RCC 7860 (cell line): ENCODE measurements at regions not wholly inside any gene's neighbourhood (a gene's known extent, or its start where the extent isn't known, plus 50 kb on each side); places are given as distances from the start of the nearest gene placed in this dataset.
"Not testable (repeated sequence)": the region's sequence is repeated elsewhere in the genome, so short reads cannot be mapped to it uniquely, and the experiment has no call there.

Experiments
- DNase-seq: peaks from one replicate; pipeline ENCODE4 v3.0.0-alpha.2; 2015; ENCODE audit warnings: low spot score
- FAIRE-seq: peaks from 2 replicates; lab custom pipeline; 2012; peaks lifted over from hg19 to GRCh38; lab: Jason Lieb, UNC

DNA sequence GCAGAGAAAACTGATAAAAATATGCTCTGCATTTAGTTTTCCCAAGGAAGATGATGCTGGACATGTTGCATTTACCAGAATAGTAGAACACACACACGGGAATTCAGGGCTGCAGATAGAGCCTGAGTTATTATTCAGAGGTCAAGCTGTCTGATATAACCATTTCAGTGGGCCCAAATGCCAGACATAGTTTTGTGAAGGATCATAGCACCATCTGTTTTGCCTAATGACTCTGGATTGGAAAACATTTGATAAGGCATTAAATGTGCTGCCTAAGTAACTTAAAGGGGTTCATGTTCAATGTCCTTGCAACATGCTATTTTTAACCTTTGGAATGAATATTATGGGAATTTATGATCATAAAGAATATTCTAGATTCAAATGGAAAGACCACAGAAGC is 666.2 kb downstream of the PRIM2 start:
- not testable (repeated sequence) for DNase-seq, FAIRE-seq

DNA sequence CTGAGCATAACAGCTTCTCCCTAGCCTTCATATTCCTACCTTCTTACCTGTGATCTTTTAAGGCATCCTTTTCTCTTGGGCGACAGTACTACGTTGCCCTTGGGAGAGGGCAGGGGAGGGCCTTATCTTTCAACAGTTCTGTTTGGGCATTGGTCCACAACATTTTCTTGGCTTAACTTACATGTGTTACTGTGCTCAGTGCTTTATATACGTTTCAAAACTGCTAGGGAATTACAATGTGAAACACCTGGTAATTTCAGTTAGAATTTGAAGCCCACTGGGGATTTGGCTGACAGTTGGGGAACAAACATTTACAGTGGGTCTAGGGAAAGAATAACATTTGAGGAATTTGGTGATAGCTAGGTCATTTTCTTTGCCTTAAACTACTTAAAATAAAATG is 667.1 kb downstream of the PRIM2 start:
- DNase-seq, FAIRE-seq: not testable (repeated sequence)

DNA sequence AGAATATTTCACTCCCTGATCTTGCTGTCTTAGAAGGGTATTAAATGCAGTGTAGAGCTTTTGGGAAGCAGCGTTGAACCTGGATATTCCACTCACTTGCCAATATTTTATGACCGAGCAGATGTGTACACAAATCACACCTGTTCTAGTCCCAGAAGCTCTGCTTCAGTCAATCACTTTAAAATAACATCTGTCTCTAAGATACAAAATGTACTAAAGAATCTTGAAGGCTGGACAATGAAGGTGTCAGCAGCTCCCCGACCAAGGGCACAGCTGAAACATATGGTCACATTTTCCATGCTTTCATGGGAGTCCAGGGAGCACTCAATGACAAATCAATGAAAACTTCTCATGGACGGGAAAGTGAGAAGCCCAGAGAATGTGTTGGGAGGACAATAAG is 668.3 kb downstream of the PRIM2 start:
- FAIRE-seq, DNase-seq: not testable (repeated sequence)

DNA sequence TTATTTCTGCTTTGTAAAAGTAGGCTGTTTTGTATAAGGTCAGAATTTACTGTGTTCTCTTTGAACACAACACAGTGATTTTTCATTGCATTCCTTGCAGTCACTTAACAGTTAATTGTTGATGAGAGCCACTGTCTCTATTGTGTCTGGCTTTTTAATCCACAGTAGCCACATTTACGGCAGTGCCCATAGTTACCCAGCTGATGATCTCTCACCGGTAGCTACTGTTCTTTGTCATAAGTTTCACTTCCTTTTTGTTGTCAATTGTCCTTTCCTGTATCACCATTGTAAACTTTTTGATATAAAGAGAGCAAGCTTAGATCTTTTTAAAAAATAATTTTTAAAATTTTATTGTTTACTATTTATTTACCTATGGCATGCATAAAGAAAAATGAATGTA is 669.2 kb downstream of the PRIM2 start:
- DNase-seq, FAIRE-seq: not testable (repeated sequence)

DNA sequence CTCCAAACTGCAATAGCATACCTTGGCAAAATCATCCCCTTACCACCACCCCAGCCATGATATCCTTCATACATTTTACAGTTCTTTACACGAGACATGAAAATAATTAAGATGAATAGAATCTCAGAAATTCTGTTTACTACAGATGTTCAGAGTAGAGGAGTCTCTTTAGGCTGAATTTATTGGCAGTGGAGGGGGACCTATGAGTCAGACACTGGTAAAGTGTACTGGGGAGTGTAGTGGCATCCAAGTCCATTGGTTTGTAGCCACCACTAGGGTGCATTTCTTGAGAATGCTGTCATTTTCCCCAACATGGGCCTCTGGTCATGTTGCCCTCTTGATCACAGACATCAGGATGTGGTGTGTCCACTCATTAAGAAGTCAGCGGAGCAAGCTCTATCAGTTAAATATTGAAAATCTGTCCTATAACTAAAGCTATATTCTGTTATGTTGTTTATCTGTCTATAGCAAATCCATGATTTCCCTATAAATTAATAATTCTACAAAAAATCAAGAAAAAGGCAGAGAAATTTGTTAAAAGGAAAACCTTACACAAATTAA is 672.2 kb downstream of the PRIM2 start:
- FAIRE-seq, DNase-seq: not testable (repeated sequence)

DNA sequence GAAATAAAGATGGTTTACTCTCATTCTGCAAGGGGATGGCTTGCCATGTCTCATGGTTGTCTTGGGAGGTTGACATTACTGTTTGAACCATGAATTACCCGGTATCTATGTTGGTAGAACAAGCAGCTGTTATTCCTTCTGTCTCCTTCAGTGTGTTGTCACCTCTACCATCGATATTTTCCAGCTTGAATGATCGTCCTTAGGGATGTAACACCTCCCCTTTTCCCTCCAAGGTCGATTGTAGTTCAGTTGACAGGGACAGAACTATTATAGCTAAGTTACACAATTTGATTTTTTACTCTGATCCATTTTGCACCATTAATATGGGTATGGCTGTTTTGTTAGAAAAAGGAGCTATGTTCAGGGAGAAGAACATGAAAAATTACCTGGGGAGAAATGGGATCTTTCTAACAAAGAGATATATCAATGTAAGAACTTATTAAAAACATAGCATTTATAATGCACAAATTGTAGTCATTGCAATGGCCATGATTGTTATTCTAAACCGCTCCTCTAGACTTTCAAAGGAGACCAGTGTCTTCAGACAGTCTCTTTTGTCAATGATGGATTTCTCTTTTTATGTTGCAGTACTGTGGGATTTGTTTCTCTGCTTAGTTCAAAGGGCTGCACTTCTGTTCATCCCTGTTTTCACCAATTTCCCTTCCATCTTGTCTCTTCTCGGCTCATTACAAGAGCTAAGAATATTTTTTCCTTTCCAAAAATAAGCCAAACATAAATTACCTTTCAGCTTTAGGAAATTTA is 681.6 kb downstream of the PRIM2 start:
- DNase-seq, FAIRE-seq: not testable (repeated sequence)

DNA sequence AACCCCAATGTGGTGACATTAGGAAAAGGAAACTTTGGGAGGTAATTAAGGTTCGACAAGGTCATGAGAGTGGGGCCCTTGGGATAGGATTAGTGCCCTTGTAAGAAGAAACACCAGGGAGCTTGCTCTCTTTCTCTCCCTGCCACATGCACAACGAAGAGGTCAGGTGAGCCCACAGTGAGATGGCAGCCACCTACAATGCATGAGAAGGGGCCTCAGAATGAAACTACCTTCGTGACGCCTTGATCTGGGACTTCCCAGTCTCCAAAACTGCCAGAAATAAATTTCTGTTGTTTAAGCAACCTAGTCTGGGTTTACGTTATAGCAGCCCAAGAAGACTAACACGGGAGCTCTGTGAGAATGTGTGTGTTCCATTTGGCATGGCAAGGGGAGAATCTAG is 682.8 kb downstream of the PRIM2 start:
- FAIRE-seq, DNase-seq: not testable (repeated sequence)

DNA sequence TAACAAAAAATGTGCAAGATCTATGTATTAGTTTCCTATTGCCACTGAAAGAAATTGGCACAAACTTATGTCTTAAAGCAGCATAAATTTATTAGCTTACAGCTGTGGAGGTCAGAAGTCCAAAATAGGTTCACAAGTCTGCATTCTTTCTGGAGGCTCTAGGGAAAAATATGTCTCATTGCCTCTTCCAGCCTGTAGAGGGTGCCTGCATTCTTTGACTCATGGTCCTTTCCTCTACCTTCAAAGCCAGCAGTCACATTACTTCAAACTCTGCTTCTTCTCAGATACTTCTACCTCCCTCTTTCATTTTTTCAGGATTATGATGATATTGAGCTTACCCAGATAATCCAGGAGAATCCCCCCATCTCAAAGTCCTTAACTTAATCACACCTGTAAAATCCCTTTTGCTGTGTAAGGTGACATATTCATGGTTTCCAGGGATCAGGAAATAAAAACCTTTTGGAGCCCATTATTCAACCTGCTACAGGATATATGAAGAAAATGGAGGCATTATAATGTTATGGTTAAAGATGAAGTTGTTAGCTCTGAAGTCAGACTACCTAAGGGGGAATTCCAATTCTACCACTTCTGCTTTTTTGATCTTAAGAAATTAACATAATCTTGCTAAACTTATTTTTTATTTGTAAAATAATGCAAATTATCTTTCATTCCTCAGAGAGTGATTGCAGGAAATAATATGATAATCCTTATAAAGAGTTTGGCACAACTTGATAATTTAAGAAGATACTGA is 686.2 kb downstream of the PRIM2 start:
- FAIRE-seq, DNase-seq: not testable (repeated sequence)

DNA sequence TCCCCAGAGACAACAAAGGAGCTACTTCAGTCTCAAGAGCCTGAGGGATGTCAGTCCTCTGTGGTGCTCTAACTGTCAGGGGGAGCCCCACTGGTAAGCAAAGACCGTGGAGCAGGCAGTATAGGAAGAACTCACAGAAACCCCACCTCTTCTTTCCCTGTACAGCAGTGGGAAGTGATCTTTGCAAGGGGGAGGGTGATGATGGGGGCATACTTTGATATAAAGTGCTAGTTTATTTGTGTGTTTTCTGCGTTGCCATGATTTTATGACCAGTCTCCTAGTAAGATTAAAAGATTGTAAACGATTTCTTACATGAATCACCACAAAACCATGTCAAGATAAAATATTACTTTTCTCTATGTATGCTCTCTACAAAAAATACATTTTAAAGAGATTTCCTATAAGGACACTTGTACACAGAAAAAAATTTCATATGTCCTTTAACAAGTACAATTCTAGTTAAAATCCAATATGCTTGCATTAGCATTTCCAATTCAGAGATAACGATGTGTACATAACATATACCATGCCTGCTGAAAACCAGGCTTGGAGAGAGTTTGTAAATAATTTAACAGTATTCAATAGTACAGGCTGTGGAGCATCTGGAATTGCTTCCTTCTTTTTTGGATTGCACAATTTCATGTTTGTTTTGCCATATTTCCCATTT is 690.0 kb downstream of the PRIM2 start:
- not testable (repeated sequence) for DNase-seq, FAIRE-seq

DNA sequence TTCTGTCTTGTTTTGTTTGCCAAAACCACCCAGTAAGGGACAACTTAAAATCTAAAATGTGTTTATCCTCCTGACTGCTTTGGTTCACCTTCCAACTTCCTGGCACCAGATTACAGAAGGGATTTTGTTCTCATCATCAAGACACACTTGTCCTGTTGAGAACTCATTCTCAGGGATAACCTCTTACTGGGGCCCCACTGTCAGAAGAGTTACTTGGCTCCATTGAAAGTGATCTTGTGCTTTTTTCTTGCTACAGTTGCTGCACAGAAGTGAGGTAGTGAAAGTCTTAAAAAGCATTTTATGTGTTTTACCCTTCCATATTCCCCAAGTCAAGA is 690.5 kb downstream of the PRIM2 start:
- FAIRE-seq, DNase-seq: not testable (repeated sequence)

DNA sequence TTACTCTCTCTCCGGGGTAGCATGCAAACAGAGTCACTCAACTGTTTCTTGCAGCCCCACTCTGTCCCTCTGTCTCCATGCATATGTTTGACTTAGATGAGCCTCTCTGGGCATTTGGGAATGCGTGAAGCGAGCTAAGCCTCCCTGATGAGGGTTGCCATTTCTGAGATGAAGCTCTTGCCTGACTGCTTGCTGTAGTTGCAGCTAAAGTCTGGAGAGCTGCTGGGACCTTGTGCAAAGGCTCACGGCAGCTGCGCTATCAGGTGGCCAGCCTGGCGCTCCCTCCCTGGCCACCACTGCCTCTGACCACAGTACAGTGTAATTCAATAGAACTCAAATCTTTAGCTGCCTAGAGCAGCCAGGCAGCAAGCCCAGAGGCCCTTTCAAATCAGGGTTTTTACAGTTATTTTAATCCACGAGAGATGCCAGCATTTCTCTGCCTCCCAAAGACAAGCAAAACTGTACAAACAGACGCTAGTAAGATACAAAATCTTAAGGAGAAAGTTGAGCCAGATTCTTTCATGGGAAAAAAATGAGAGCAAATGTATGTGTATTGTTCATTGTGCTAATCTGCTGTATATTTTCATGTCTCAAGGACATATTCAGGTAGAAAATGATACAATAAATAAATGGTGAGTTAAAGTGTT is 694.6 kb downstream of the PRIM2 start:
- not testable (repeated sequence) for DNase-seq, FAIRE-seq

DNA sequence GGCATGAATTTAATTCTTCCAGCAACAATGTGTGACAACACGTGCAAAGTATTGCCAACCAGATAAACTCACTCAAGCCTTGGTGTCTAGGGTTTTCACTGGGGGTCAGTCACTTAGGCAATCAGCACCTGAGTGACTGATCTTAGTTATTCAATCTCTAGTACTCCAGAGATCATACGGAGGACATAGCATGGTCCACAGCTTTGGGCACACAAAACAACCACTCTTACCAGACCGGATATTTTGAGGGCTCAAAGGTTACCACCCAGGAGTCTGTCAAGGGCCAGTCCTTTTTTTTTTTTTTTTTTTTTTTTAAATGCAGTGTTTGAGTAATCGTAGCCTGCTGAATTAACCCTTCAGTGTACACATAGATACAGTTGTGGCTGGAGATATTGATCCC is 699.2 kb downstream of the PRIM2 start:
- not testable (repeated sequence) for FAIRE-seq, DNase-seq

DNA sequence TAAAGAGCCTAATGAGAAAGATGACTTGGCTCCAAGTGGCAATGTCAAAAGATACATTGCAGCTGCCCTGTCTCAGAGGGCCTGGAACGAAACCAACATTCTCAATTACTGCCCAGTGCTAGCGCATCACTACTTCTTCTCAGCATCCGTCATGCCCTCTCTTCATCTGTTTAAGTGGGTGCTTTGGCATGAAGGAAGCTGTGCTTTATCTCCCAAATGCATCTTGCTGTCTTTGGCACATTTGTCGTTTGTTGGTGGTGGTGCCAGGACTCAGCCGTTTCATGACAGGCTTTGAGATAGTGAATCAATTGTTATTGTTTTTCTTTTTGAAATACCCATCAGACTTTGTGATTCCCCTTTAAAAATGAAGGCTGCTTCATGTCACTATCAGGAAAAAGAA is 710.8 kb downstream of the PRIM2 start:
- not testable (repeated sequence) for FAIRE-seq, DNase-seq

DNA sequence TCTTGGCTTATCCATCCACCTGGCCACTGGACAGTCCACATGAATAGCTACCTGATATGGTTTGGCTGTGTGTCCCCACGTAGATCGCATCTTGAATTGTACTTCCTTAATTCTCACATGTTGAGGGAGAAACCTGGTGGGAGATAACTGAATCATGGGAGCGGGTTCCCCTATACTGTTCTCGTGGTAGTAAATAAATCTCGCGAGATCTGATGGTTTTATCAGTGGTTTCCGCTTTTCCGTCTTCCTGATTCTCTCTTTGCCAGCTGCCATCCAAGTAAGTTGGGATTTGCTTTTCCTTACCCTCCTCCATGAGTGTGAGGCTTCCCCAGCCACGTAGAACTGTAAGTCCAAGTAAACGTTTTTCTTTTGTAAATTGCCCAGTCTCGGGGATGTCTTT is 720.8 kb downstream of the PRIM2 start:
- DNase-seq, FAIRE-seq: not testable (repeated sequence)

DNA sequence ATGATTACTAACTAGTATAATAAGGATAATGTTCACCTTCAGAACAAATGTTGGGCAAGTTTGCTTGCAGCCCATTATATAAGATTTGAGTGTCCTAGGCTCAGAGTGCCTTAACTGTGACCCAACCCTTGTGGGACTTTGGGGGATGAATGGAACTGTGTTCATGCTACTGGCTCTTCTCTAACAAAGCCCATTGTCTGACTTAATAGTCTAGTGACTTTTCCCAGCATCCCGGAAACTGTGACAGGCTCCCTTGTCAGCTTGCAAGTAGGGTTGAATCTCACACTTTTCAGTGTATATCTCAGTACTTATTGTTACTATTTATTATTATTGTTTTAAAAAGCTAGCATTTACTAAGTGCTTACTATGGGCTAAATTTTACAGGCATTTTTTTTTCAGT is 729.2 kb downstream of the PRIM2 start:
- not testable (repeated sequence) for FAIRE-seq, DNase-seq

DNA sequence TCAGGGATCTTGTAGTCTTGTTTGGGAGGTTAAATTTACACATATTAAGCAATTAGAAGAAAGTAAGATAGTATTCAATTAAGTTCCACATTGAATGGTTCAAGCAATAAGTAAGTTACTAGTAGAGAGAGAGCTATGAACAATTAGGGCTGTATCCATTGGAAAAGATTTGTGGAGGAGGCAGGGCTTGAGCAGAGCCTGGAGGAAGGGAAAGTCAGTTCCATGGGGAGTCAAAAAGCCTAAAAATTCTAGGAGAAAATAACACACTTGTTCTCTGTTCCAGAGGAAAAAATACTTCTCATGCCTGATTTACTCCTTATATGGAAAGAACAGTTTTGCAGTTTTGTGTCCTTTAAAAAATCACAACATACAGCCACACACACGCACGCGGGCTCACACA is 730.0 kb downstream of the PRIM2 start:
- FAIRE-seq, DNase-seq: not testable (repeated sequence)

DNA sequence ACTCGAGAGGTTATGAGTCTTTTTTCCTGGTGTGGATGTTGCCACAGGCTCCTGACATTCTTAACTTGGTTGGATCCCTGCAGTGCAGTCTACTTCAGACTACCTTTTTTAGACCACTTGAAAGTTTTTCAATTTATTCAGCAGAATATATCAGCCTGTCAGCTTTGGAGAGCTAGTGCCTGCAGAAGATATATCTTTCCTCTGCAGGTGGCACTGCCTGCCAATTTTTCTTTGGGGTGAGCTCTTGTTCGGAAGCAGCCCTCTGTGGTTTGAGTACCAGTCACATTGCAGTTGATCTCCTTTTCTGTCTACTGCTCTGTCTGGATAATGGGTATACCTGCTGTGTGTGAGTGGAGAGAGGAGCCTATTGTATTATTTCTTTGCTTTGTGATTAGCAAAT is 730.4 kb downstream of the PRIM2 start:
- FAIRE-seq, DNase-seq: not testable (repeated sequence)

DNA sequence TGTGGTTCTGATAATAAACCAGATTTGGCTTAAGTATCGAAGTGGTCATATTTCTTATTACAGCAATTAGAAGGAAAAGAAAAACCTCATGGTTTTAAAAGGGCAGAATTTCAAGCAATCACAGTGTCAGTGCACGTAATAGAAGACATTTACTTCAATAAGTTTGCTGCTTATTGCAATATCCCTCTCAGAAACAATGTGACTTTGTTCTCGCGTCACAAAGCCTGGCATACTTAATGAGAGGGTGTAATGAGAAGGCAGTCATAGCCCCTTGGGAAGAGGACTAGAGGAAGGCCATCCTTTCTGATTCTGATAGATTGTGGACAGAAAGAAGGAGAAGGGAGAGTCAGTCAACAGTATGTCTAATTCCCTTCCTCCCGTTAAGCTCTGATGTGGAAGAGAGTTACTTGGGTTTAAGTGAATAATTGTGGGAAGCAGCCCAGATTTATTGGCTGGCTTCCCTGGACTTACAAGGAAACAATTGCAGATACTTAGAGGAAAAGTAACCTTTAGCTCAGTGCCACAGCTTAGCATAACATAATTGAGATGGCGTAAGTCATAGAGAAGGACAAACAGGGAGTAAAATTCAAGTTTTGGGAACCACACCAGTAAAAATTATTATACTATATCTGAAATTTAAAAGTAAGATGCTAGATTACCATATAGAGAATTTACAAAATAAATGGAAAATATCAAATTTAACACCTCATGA is 738.2 kb downstream of the PRIM2 start:
- DNase-seq: not testable (repeated sequence)

DNA sequence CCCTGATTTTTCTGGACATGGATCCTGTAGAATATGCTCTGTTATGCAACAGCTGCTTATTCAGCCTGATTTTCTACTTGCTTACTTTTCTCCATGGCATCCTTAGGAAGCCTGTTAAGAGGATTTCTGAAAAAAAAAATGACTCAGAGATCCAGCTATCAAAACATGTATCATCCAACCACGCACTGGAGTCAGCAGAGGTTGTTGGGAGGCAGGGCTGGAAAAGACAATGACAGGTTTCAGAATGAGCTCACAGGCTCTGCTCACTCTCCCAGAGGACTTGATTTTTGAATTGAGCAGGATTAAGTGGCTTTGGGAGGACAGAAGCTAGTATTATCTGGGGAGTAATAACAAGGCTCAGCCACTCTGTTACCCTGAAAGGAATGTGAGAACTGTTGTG is 742.3 kb downstream of the PRIM2 start:
- DNase-seq, FAIRE-seq: not testable (repeated sequence)

More for the DNA sequence above, 738.2 kb downstream of the PRIM2 start:
- FAIRE-seq: not testable (repeated sequence)

DNA sequence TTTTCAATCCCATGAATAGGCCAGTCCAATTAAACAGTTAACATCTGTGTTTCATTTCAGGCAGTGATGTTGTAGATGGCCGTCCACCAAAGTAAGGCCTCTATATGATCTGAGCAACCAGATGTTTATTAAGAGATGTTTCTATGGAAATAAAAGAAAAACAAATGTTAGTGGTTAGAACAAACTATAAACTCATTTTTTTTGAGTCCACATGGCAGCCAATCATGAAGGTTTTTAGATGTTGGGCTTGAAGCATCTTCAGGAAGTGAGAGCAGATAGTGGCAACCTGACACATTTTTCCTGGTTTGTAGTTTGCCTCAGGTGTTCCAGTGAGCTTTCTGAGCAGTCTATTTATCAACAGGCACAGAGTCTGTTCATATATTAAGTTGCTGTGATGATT is 746.1 kb downstream of the PRIM2 start:
- not testable (repeated sequence) for FAIRE-seq, DNase-seq
